Mesenchymal stem cell (in vitro differentiated cells and primary cell): ENCODE measurements at regions not wholly inside any gene's neighbourhood (a gene's known extent, or its start where the extent isn't known, plus 50 kb on each side); places are given as distances from the start of the nearest gene placed in this dataset.

Experiments used
- DNase-seq: peaks from one replicate; pipeline ENCODE4 v3.0.0-alpha.2; 2013
- H2AFZ ChIP-seq: one replicate; pipeline ENCODE4 v1.6.1; 2013; ENCODE audit warnings: low read depth, mild to moderate bottlenecking, control low read depth, inconsistent platforms, low read length, moderate library complexity
- H2AK5ac ChIP-seq: 2 replicates; pipeline ENCODE4 v1.6.1; 2013; ENCODE audit warnings: low read length, moderate library complexity, mild to moderate bottlenecking, inconsistent platforms; ENCODE audit not compliant: severe bottlenecking
- H2BK120ac ChIP-seq: one replicate; pipeline ENCODE4 v1.6.1; 2013; ENCODE audit warnings: low read depth, mild to moderate bottlenecking, inconsistent platforms, low read length, moderate library complexity
- H2BK12ac ChIP-seq, 2 experiments: one replicate each; pipeline ENCODE4 v1.6.1; 2013; ENCODE audit warnings: inconsistent platforms in 2 of 2, low read length in 2 of 2, mild to moderate bottlenecking in 2 of 2, moderate library complexity in 2 of 2, control low read depth in 1 of 2
- H2BK15ac ChIP-seq: one replicate; pipeline ENCODE4 v1.6.1; 2013; ENCODE audit warnings: mild to moderate bottlenecking, low read depth, inconsistent platforms; ENCODE audit not compliant: poor library complexity, severe bottlenecking
- H2BK5ac ChIP-seq: 2 replicates; pipeline ENCODE4 v1.6.1; 2013; ENCODE audit warnings: low read depth, mild to moderate bottlenecking, low read length, control low read depth, inconsistent platforms; ENCODE audit not compliant: poor library complexity, severe bottlenecking
- H3K14ac ChIP-seq, 2 experiments: one replicate each; pipeline ENCODE4 v1.6.1; 2013; ENCODE audit warnings: inconsistent platforms in 2 of 2, low read length in 2 of 2, control low read depth in 1 of 2, mild to moderate bottlenecking in 1 of 2, moderate library complexity in 1 of 2
- H3K18ac ChIP-seq, 2 experiments: one replicate each; pipeline ENCODE4 v1.6.1; 2013; ENCODE audit warnings: inconsistent platforms in 2 of 2, low read length in 2 of 2, control low read depth in 1 of 2, low read depth in 1 of 2, mild to moderate bottlenecking in 1 of 2
- H3K23ac ChIP-seq, 2 experiments: one replicate each; pipeline ENCODE4 v1.6.1; 2013; ENCODE audit warnings: inconsistent platforms in 2 of 2, low read length in 2 of 2, mild to moderate bottlenecking in 2 of 2, moderate library complexity in 2 of 2, control low read depth in 1 of 2
- H3K27ac ChIP-seq: 2 replicates; pipeline ENCODE4 v1.5.1; 2013; ENCODE audit warnings: mild to moderate bottlenecking, moderate library complexity, low read length, control low read depth, inconsistent platforms; ENCODE audit not compliant: poor library complexity, severe bottlenecking
- H3K27me3 ChIP-seq, 2 experiments: 2 replicates each; pipeline versions ENCODE4 v1.6.1 to v1.7.0; 2013; ENCODE audit warnings: low read length in 2 of 2, mild to moderate bottlenecking in 2 of 2, moderate library complexity in 2 of 2, control low read depth in 1 of 2, inconsistent platforms in 1 of 2; ENCODE audit not compliant: control insufficient read depth in 1 of 2, insufficient read depth in 1 of 2
- H3K36me3 ChIP-seq, 2 experiments: 2 replicates each; pipeline versions ENCODE4 v1.6.1 to v1.7.0; 2013; ENCODE audit warnings: low read length in 2 of 2, control low read depth in 1 of 2, inconsistent platforms in 1 of 2, low read depth in 1 of 2, mild to moderate bottlenecking in 1 of 2; ENCODE audit not compliant: insufficient read depth in 2 of 2, control insufficient read depth in 1 of 2
- H3K4ac ChIP-seq, 2 experiments: one replicate each; pipeline ENCODE4 v1.6.1; 2013; ENCODE audit warnings: inconsistent platforms in 2 of 2, low read length in 2 of 2, mild to moderate bottlenecking in 2 of 2, moderate library complexity in 2 of 2, control low read depth in 1 of 2, low read depth in 1 of 2
- H3K4me1 ChIP-seq: 2 replicates; pipeline ENCODE4 v1.6.1; 2013; ENCODE audit warnings: low read depth, low read length, control low read depth; ENCODE audit not compliant: control insufficient read depth, insufficient read depth
- H3K4me2 ChIP-seq: 2 replicates; pipeline ENCODE4 v1.6.1; 2013; ENCODE audit warnings: low read length, mild to moderate bottlenecking, inconsistent platforms; ENCODE audit not compliant: poor library complexity, severe bottlenecking
- H3K4me3 ChIP-seq, 2 experiments: 2 replicates each; pipeline versions ENCODE4 v1.5.1 to v1.7.0; 2013; ENCODE audit warnings: low read length in 2 of 2, mild to moderate bottlenecking in 2 of 2, control low read depth in 1 of 2, low read depth in 1 of 2; ENCODE audit not compliant: insufficient read depth in 1 of 2
- H3K79me1 ChIP-seq: replicated peaks from 2 replicates; pipeline ENCODE4 v1.6.1; 2013; ENCODE audit warnings: mild to moderate bottlenecking, control low read depth, low read length, inconsistent platforms; ENCODE audit not compliant: poor library complexity, severe bottlenecking
- H3K9ac ChIP-seq: 2 replicates; pipeline ENCODE4 v1.7.0; 2013; ENCODE audit warnings: mild to moderate bottlenecking, low read length, moderate library complexity
- H3K9me3 ChIP-seq: 2 replicates; pipeline ENCODE4 v1.7.0; 2013; ENCODE audit warnings: mild to moderate bottlenecking, low read length; ENCODE audit not compliant: control insufficient read depth
- H4K8ac ChIP-seq: one replicate; pipeline ENCODE4 v1.6.1; 2013; ENCODE audit warnings: inconsistent platforms, mild to moderate bottlenecking, low read length, moderate library complexity
- H4K91ac ChIP-seq: one replicate; pipeline ENCODE4 v1.6.1; 2013; ENCODE audit warnings: mild to moderate bottlenecking, low read length, inconsistent platforms
- WGBS: methylation state at CpG from one replicate; pipeline ENCODE4 v1.1.7; 2013; ENCODE audit warnings: mixed read lengths; 5-methylcytosine and 5-hydroxymethylcytosine counted together

DNA sequence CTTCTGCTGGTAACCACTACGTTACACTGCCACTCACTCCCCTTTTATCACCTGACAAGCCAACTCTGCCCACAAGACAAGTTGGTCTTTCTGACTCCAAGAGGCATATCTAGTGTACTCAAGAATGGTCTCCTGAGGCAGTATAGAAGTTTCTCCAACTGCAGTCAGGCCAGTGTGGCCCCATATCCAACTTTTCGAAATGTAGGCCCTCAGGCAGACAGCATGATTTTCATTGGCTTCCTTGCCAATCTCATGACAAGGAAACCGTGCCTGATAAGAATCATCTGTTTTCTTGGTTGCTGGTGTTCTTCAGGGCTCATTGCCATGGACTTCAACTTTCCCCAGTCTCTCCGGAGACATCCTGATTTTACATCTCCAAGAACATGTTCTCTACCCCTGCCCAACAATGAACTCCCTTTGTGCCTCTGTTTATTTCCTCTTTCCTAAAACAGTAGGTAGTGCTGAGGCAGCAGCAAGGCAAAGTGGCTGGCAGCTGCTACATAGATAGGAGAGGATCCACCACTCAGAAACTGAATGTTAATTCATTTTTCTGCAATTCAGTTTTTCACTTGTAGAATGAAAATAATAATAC, 62.6 kb upstream of the SEMA6A start:
- DNase-seq, result no peak
- Histone ChIP-seq H3K27ac (no peak overlapping the region), H3K79me1 (no peaks in the 10 kb centered on the region), H3K36me3 (no peaks in the 10 kb centered on the region), H2BK120ac (no peak overlapping the region), H4K8ac (no peak overlapping the region), H2BK5ac (no peak overlapping the region), H4K91ac (no peak overlapping the region), H3K4me2 (no peak overlapping the region), H3K27me3 (no peaks in the 10 kb centered on the region), H3K9ac (no peak overlapping the region), H2AK5ac (no peak overlapping the region), H2BK15ac (no peak overlapping the region), H2AFZ (no peak overlapping the region), H3K14ac (no peak overlapping the region), H3K4me1 (no peaks in the 10 kb centered on the region), H3K23ac (no peak overlapping the region), H3K18ac (no peak overlapping the region), H3K4ac (no peak overlapping the region), H3K4me3 (no peak overlapping the region), H2BK12ac (no peak overlapping the region), H3K9me3 (no peaks in the 10 kb centered on the region)
- 92% methylated on average over 4 of the region's 4 CpGs for WGBS

DNA sequence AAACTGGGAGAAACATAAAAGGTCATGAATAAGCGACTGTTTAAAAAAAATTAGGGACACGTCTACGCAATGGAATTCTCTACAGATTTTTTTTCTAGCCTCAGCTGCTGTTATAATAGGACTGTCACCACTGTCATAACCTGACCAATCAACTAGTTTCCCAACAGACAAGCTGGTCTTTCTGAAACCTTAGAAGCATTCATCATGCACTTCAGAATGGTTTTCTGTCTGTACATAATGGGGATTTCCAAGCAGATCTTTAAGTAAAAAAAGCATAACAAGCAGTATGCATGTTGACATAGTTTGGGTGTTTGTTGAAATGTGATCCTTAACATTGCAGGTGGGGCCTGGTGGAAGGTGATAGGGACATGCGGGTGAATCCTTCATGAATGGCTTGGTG, 58.3 kb upstream of the SEMA6A start:
- no peak overlapping the region for H3K27ac ChIP-seq
- no peak overlapping the region for H3K23ac ChIP-seq
- no peak overlapping the region for H4K8ac ChIP-seq
- H3K4me1 ChIP-seq, result no peaks in the 10 kb centered on the region
- no peak overlapping the region for H2AFZ ChIP-seq
- no peaks in the 10 kb centered on the region for H3K9me3 ChIP-seq
- no peak overlapping the region for H2BK120ac ChIP-seq
- DNase-seq, result no peak
- WGBS, result 86% methylated on average over 4 of the region's 4 CpGs
- H3K4me2 ChIP-seq, result no peak overlapping the region
- H3K79me1 ChIP-seq, result no peaks in the 10 kb centered on the region
- H3K36me3 ChIP-seq, result no peaks in the 10 kb centered on the region
- peaks cover 0 to 3% of the 10 kb centered on the region in 2 experiments for H3K27me3 ChIP-seq
- H4K91ac ChIP-seq, result no peak overlapping the region
- no peak overlapping the region for H3K9ac ChIP-seq
- no peak overlapping the region for H3K18ac ChIP-seq
- no peak overlapping the region for H2BK12ac ChIP-seq
- no peak overlapping the region for H3K4me3 ChIP-seq
- no peak overlapping the region for H2AK5ac ChIP-seq
- no peak overlapping the region for H2BK15ac ChIP-seq
- no peak overlapping the region for H2BK5ac ChIP-seq
- H3K4ac ChIP-seq, result no peak overlapping the region
- no peak overlapping the region for H3K14ac ChIP-seq

DNA sequence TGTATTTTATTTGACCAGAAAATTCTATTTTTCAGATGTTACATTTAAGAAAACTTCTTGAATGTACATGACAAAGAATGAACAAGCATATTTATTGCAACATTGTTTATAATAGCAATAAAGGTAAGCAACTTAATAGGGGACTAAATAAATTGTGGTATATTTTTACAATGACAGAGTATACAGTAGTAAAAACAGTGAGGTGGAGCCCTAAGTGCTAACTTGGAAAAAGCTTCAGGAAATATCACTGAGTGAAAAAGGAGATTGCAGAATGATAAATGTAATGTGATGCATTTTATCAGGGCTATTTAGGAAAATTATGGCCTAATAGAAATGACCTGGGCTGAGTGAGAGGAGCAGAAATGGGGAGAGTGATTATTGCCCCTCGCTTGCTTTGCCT, 56.5 kb upstream of the SEMA6A start:
- Histone ChIP-seq H3K36me3 (no peaks in the 10 kb centered on the region), H3K9me3 (no peaks in the 10 kb centered on the region)
- whole genome bisulfite sequencing, result no CpG with 5 or more reads among the region's 1 CpG

DNA sequence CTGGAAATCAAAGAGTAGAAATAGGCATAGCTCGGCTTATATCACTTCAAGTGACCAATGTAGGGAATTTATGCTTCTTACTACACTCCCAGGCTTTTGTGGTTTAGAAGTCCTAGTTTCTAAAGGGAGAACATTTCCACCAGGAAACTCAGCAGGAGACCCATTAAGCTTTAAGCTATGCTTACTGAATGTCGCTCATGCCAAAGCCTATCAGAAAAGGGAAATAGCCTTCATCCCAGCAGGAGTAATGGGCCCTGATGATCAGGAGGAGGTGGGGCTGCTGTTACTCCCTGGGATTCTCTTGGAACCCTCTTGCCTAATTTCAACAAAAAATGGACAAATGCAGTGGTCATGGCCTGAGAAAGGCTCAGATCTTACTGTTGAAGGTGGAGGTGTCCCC, 54.5 kb upstream of the SEMA6A start:
- H3K4me2 ChIP-seq, result no peak overlapping the region
- H3K23ac ChIP-seq, result no peak overlapping the region
- H3K27me3 ChIP-seq, result peaks cover 0 to 3% of the 10 kb centered on the region in 2 experiments
- no peak overlapping the region for H3K27ac ChIP-seq
- no peak overlapping the region for H3K4ac ChIP-seq
- H3K14ac ChIP-seq, result no peak overlapping the region
- no peak overlapping the region for H2BK12ac ChIP-seq
- no peak overlapping the region for H2BK120ac ChIP-seq
- no peaks in the 10 kb centered on the region for H3K36me3 ChIP-seq
- no peaks in the 10 kb centered on the region for H3K9me3 ChIP-seq
- no peak overlapping the region for H2AFZ ChIP-seq
- WGBS, result 80% methylated on average over 2 of the region's 2 CpGs
- no peak overlapping the region for H2BK5ac ChIP-seq
- H4K91ac ChIP-seq, result no peak overlapping the region
- H4K8ac ChIP-seq, result no peak overlapping the region
- H2BK15ac ChIP-seq, result no peak overlapping the region
- no peak overlapping the region for H3K4me3 ChIP-seq
- H3K18ac ChIP-seq, result no peak overlapping the region
- H2AK5ac ChIP-seq, result no peak overlapping the region
- DNase-seq, result no peak
- H3K4me1 ChIP-seq, result no peaks in the 10 kb centered on the region
- H3K9ac ChIP-seq, result no peak overlapping the region
- no peaks in the 10 kb centered on the region for H3K79me1 ChIP-seq

More for the DNA sequence above, 56.5 kb upstream of the SEMA6A start:
- Histone ChIP-seq H4K91ac (no peak overlapping the region), H3K18ac (no peak overlapping the region), H2AFZ (no peak overlapping the region), H2AK5ac (no peak overlapping the region), H3K4me3 (no peak overlapping the region), H3K23ac (no peak overlapping the region), H2BK120ac (no peak overlapping the region), H3K9ac (no peak overlapping the region), H2BK15ac (no peak overlapping the region), H3K79me1 (no peaks in the 10 kb centered on the region), H3K14ac (no peak overlapping the region), H3K4me2 (no peak overlapping the region), H2BK12ac (no peak overlapping the region), H3K27me3 (peaks cover 0 to 3% of the 10 kb centered on the region in 2 experiments), H2BK5ac (no peak overlapping the region), H3K27ac (no peak overlapping the region), H3K4ac (no peak overlapping the region), H4K8ac (no peak overlapping the region), H3K4me1 (no peaks in the 10 kb centered on the region)
- DNase-seq, result no peak
